Left lung (tissue), 4 donors: ENCODE measurements at regions not wholly inside any gene's neighbourhood (a gene's known extent, or its start where the extent isn't known, plus 50 kb on each side); places are given as distances from the start of the nearest gene placed in this dataset.

Experiments
- ATAC-seq: fragments of 200-7000 bp; cut with Tn5 transposase; one replicate; pipeline ENCODE4 v1.9.1; 2020; ENCODE audit warnings: moderate library complexity
- DNase-seq, 4 donors: peaks; one replicate each; pipeline ENCODE4 v3.0.0-alpha.2; 2013 to 2020
- H3K27ac ChIP-seq, 2 donors: fragments of 200-600 bp; sonication (generic) in 1 of 2; one replicate each; pipeline versions ENCODE4 v1.5.0 to v1.8.0; 2020 to 2021
- H3K27me3 ChIP-seq, 2 donors: fragments of 200-600 bp; sonication (generic) in 1 of 2; one replicate each; pipeline versions ENCODE4 v1.5.0 to v1.8.0; 2020 to 2021
- H3K36me3 ChIP-seq, 2 donors: fragments of 200-600 bp; sonication (generic) in 1 of 2; one replicate each; pipeline versions ENCODE4 v1.5.0 to v1.8.0; 2020 to 2021
- H3K4me1 ChIP-seq, 2 donors: fragments of 200-600 bp; one replicate each; pipeline ENCODE4 v1.8.0; 2021
- H3K4me3 ChIP-seq, 2 donors: fragments of 200-600 bp; sonication (generic) in 1 of 2; one replicate each; pipeline versions ENCODE4 v1.5.0 to v1.8.0; 2020 to 2021; ENCODE audit warnings: mild to moderate bottlenecking in 1 of 2
- H3K9me3 ChIP-seq, 2 donors: fragments of 200-600 bp; sonication (generic) in 1 of 2; one replicate each; pipeline versions ENCODE4 v1.5.0 to v1.8.0; 2020 to 2021
- CTCF ChIP-seq, 2 donors: fragments of 200-600 bp; sonication (generic) in 1 of 2; IDR thresholded peaks; one replicate each; pipeline versions ENCODE4 v1.5.0 to v1.8.0; 2021; ENCODE audit warnings: antibody characterized with exemption in 2 of 2
- intact Hi-C, 2 donors: fragments of 100-400 bp; cut with DNase I; formaldehyde crosslinking; loops; one replicate each; pipeline versions ENCODE4 v1.11.2 to v1.14.2; 2022
- donor health status: DM: no; HTN: yes; CAD: no.
- donor health status: DM: no; HTN: no; CAD: no.

- no peaks in the 10 kb centered on the region for H3K27me3 ChIP-seq
- TF ChIP-seq CTCF (IDR thresholded peaks at IDR 0.05) = no peak
- ATAC-seq = no peak
- no peak for DNase-seq
- intact Hi-C loops = no loop called here
- H3K36me3 ChIP-seq = no peaks in the 10 kb centered on the region
- H3K27ac ChIP-seq = no peak overlapping the region
- no peak overlapping the region for H3K4me3 ChIP-seq
- H3K4me1 ChIP-seq = no peaks in the 10 kb centered on the region
- no peaks in the 10 kb centered on the region for H3K9me3 ChIP-seq
These were observed 201.0 kb downstream of the MBD2 start for GRCh38 chr18:54023471-54023870.

GRCh38 chr18:54020966-54021365, 203.5 kb downstream of the MBD2 start:
- no peaks in the 10 kb centered on the region for H3K36me3 ChIP-seq
- no peak for ATAC-seq
- H3K27ac ChIP-seq = no peak overlapping the region
- H3K4me1 ChIP-seq = no peaks in the 10 kb centered on the region
- H3K4me3 ChIP-seq = no peak overlapping the region
- H3K9me3 ChIP-seq = no peaks in the 10 kb centered on the region
- intact Hi-C loops = no loop called here
- DNase-seq = no peak
- no peaks in the 10 kb centered on the region for H3K27me3 ChIP-seq
- no peak for TF ChIP-seq CTCF (IDR thresholded peaks at IDR 0.05)

GRCh38 chr18:54020156-54020745, 204.2 kb downstream of the MBD2 start:
- Histone ChIP-seq H3K4me3 (no peak overlapping the region), H3K27me3 (no peaks in the 10 kb centered on the region), H3K4me1 (no peaks in the 10 kb centered on the region), H3K36me3 (no peaks in the 10 kb centered on the region), H3K9me3 (no peaks in the 10 kb centered on the region), H3K27ac (no peak overlapping the region)
- TF ChIP-seq CTCF (IDR thresholded peaks at IDR 0.05) = no peak
- intact Hi-C loops = no loop called here
- DNase-seq = no peak
- ATAC-seq = no peak

GRCh38 chr18:54019641-54020040, 204.8 kb downstream of the MBD2 start:
- no peak for ATAC-seq
- no peaks in the 10 kb centered on the region for H3K27me3 ChIP-seq
- DNase-seq = no peak
- H3K9me3 ChIP-seq = no peaks in the 10 kb centered on the region
- no peak overlapping the region for H3K27ac ChIP-seq
- intact Hi-C loops = no loop called here
- TF ChIP-seq CTCF (IDR thresholded peaks at IDR 0.05) = no peak
- H3K36me3 ChIP-seq = no peaks in the 10 kb centered on the region
- no peak overlapping the region for H3K4me3 ChIP-seq
- H3K4me1 ChIP-seq = no peaks in the 10 kb centered on the region

- Histone ChIP-seq H3K27me3 (no peaks in the 10 kb centered on the region), H3K9me3 (no peaks in the 10 kb centered on the region), H3K27ac (no peak overlapping the region), H3K4me1 (no peaks in the 10 kb centered on the region), H3K36me3 (no peaks in the 10 kb centered on the region), H3K4me3 (no peak overlapping the region)
- no peak for ATAC-seq
- TF ChIP-seq CTCF (IDR thresholded peaks at IDR 0.05) = no peak
- intact Hi-C loops = no loop called here
- no peak for DNase-seq
These were observed 211.0 kb downstream of the MBD2 start for GRCh38 chr18:54013452-54013851.
